H1 (cell line): ENCODE measurements at regions not wholly inside any gene's neighbourhood (a gene's known extent, or its start where the extent isn't known, plus 50 kb on each side); places are given as distances from the start of the nearest gene placed in this dataset.

Experiments
- CTCF ChIA-PET: fragments of 300-600 bp; sonication (Branson Sonifier 250); formaldehyde crosslinking; loops from one replicate; lab custom pipeline; 2021; ENCODE audit not compliant: partially characterized antibody; lab: Charles Lee
- POLR2A ChIA-PET: fragments of 300-600 bp; sonication (Branson Sonifier 250); formaldehyde crosslinking; loops from one replicate; lab custom pipeline; 2021; ENCODE audit warnings: inconsistent platforms; ENCODE audit not compliant: partially characterized antibody; lab: Charles Lee
- DNase-seq, 2 experiments: peaks; one replicate each; pipeline versions ENCODE4 v3.0.0 to v3.0.0-alpha.2; 2010 to 2022; ENCODE audit warnings: low spot score in 2 of 2, low read depth in 1 of 2, mixed read lengths in 1 of 2
- FAIRE-seq: peaks from 2 replicates; lab custom pipeline; 2011; peaks lifted over from hg19 to GRCh38; lab: Jason Lieb, UNC
- H2AFZ ChIP-seq: 2 replicates; pipeline ENCODE4 v1.8.1; 2012; ENCODE audit warnings: low read length, inconsistent platforms
- H2AK5ac ChIP-seq: 2 replicates; pipeline ENCODE4 v1.6.1; 2013; ENCODE audit warnings: low read depth, low read length
- H2BK120ac ChIP-seq: replicated peaks from 2 replicates; pipeline ENCODE3; 2013; ENCODE audit warnings: low read depth, low read length, inconsistent platforms
- H2BK12ac ChIP-seq: 2 replicates; pipeline ENCODE4 v1.6.1; 2013; ENCODE audit warnings: low read depth, low read length
- H2BK15ac ChIP-seq: 2 replicates; pipeline ENCODE4 v1.6.1; 2013; ENCODE audit warnings: low read length
- H2BK20ac ChIP-seq: 2 replicates; pipeline ENCODE4 v1.6.1; 2013; ENCODE audit warnings: low read length
- H2BK5ac ChIP-seq: 2 replicates; pipeline ENCODE4 v1.6.1; 2013; ENCODE audit warnings: low read depth, low read length
- H3K14ac ChIP-seq: 2 replicates; pipeline ENCODE4 v1.6.1; 2013; ENCODE audit warnings: inconsistent platforms; ENCODE audit not compliant: insufficient read length
- H3K18ac ChIP-seq: 2 replicates; pipeline ENCODE4 v1.6.1; 2013; ENCODE audit warnings: low read length; ENCODE audit errors: extremely low read depth
- H3K23ac ChIP-seq: 2 replicates; pipeline ENCODE4 v1.6.1; 2013; ENCODE audit warnings: inconsistent platforms; ENCODE audit not compliant: insufficient read length
- H3K23me2 ChIP-seq: 2 replicates; pipeline ENCODE4 v1.6.1; 2013; ENCODE audit warnings: low read depth, low read length
- H3K27ac ChIP-seq: 2 replicates; pipeline ENCODE4 v1.6.1; 2011; ENCODE audit warnings: low read depth, low read length, inconsistent platforms
- H3K27me3 ChIP-seq, 4 experiments: replicated peaks in 1 of 4; 1 replicate in 1 of 4; 2 replicates in 3 of 4; pipeline versions ENCODE4 v1.6.1 to v1.8.1; 2011 to 2013; ENCODE audit warnings: low read length in 3 of 4, mild to moderate bottlenecking in 3 of 4, inconsistent platforms in 2 of 4, mixed read lengths in 2 of 4, moderate library complexity in 1 of 4; ENCODE audit not compliant: control insufficient read depth in 3 of 4, insufficient read depth in 3 of 4; ENCODE audit errors: extremely low read depth in 1 of 4
- H3K36me3 ChIP-seq, 4 experiments: 2 replicates each; pipeline versions ENCODE4 v1.6.1 to v1.8.1; 2011 to 2013; ENCODE audit warnings: mild to moderate bottlenecking in 4 of 4, low read length in 3 of 4, moderate library complexity in 2 of 4, control low read depth in 1 of 4, inconsistent platforms in 1 of 4; ENCODE audit not compliant: insufficient read depth in 4 of 4, control insufficient read depth in 2 of 4
- H3K4ac ChIP-seq: replicated peaks from 2 replicates; pipeline ENCODE3; 2013; ENCODE audit warnings: low read length, low read depth, mixed read lengths, inconsistent platforms; ENCODE audit not compliant: insufficient read length
- H3K4me1 ChIP-seq, 4 experiments: replicated peaks in 1 of 4; 1 replicate in 1 of 4; 2 replicates in 3 of 4; pipeline versions ENCODE4 v1.6.1 to v1.8.1; 2011 to 2013; ENCODE audit warnings: low read length in 3 of 4, inconsistent platforms in 2 of 4, mixed read lengths in 1 of 4; ENCODE audit not compliant: insufficient read depth in 4 of 4, control insufficient read depth in 3 of 4
- H3K4me2 ChIP-seq, 2 experiments: 2 replicates each; pipeline versions ENCODE4 v1.6.1 to v1.8.1; 2011 to 2013; ENCODE audit warnings: low read depth in 2 of 2, low read length in 2 of 2, control low read depth in 1 of 2, inconsistent platforms in 1 of 2, mild to moderate bottlenecking in 1 of 2; ENCODE audit not compliant: insufficient read depth in 1 of 2
- H3K4me3 ChIP-seq, 4 experiments: fragments of 200-600, 300-600 bp in 1 of 4; sonication (generic), shearing (Covaris generic), sonication (Bioruptor Twin) in 1 of 4; 2 replicates each; pipeline versions ENCODE4 v1.5.1 to v1.8.1; 2011 to 2016; ENCODE audit warnings: low read length in 4 of 4, low read depth in 3 of 4, control low read depth in 2 of 4, inconsistent platforms in 2 of 4, mild to moderate bottlenecking in 2 of 4, mixed read lengths in 1 of 4, moderate library complexity in 1 of 4; ENCODE audit not compliant: insufficient read depth in 2 of 4; ENCODE audit errors: extremely low read depth in 1 of 4
- H3K56ac ChIP-seq: replicated peaks from 2 replicates; pipeline ENCODE3; 2013; ENCODE audit warnings: low read depth, mild to moderate bottlenecking, mixed read lengths, low read length, inconsistent platforms; ENCODE audit not compliant: insufficient read length
- H3K79me1 ChIP-seq: 2 replicates; pipeline ENCODE4 v1.6.1; 2013; ENCODE audit warnings: low read depth, low read length, control low read depth
- H3K79me2 ChIP-seq, 2 experiments: 2 replicates each; pipeline versions ENCODE4 v1.6.1 to v1.8.1; 2012 to 2013; ENCODE audit warnings: low read length in 2 of 2, mild to moderate bottlenecking in 2 of 2, inconsistent platforms in 1 of 2; ENCODE audit not compliant: insufficient read depth in 2 of 2, control insufficient read depth in 1 of 2
- H3K9ac ChIP-seq, 4 experiments: replicated peaks in 1 of 4; 1 replicate in 1 of 4; 2 replicates in 3 of 4; pipeline versions ENCODE4 v1.6.1 to v1.8.1; 2011 to 2013; ENCODE audit warnings: low read depth in 3 of 4, low read length in 3 of 4, control low read depth in 2 of 4, mild to moderate bottlenecking in 2 of 4, moderate library complexity in 2 of 4, inconsistent platforms in 1 of 4; ENCODE audit errors: extremely low read depth in 1 of 4
- H3K9me3 ChIP-seq, 2 experiments: 2 replicates each; pipeline versions ENCODE4 v1.6.1 to v1.8.1; 2012 to 2013; ENCODE audit warnings: mild to moderate bottlenecking in 2 of 2, moderate library complexity in 2 of 2, control low read depth in 1 of 2, inconsistent platforms in 1 of 2, low read depth in 1 of 2, low read length in 1 of 2, mixed read lengths in 1 of 2; ENCODE audit not compliant: insufficient read depth in 2 of 2
- H4K20me1 ChIP-seq, 2 experiments: replicated peaks in 1 of 2; 2 replicates each; pipeline versions ENCODE3 to v1.8.1; 2011 to 2013; ENCODE audit warnings: inconsistent platforms in 2 of 2, low read length in 2 of 2, mild to moderate bottlenecking in 1 of 2; ENCODE audit not compliant: insufficient read depth in 2 of 2, control insufficient read depth in 1 of 2
- H4K5ac ChIP-seq: 2 replicates; pipeline ENCODE4 v1.6.1; 2013; ENCODE audit warnings: low read length, low read depth, mixed read lengths, inconsistent platforms; ENCODE audit not compliant: insufficient read length
- H4K8ac ChIP-seq: 2 replicates; pipeline ENCODE4 v1.8.0; 2013; ENCODE audit warnings: mild to moderate bottlenecking, moderate library complexity, low read length, inconsistent platforms; ENCODE audit not compliant: insufficient read depth; ENCODE audit errors: extremely low read depth
- H4K91ac ChIP-seq: replicated peaks from 2 replicates; pipeline ENCODE3; 2013; ENCODE audit warnings: low read length, mixed read lengths, inconsistent platforms; ENCODE audit not compliant: insufficient read length
- CBX5 ChIP-seq: fragments of 300-800, 300-1000 bp; sonication (generic); IDR thresholded peaks from 2 replicates; pipeline ENCODE4 v1.7.1; 2016; ENCODE audit warnings: antibody characterized with exemption, low read length, low read depth
- EGR1 ChIP-seq: IDR thresholded peaks from 2 replicates; pipeline ENCODE4 v1.6.1; 2011; ENCODE audit warnings: low read depth, low read length, borderline replicate concordance
- JUN ChIP-seq: IDR thresholded peaks from 2 replicates; pipeline ENCODE4 v1.6.1; 2011; ENCODE audit warnings: low read depth, mild to moderate bottlenecking, improper control_type of control experiment, low read length
- SIN3A ChIP-seq, 2 experiments: IDR thresholded peaks in 1 of 2; conservative IDR thresholded peaks in 1 of 2; 2 replicates each; pipeline ENCODE4 v1.6.1; 2011 to 2012; ENCODE audit warnings: low read length in 2 of 2, improper control_type of control experiment in 1 of 2, low read depth in 1 of 2, mild to moderate bottlenecking in 1 of 2
- SIRT6 ChIP-seq: IDR thresholded peaks from one replicate; pipeline ENCODE4 v1.7.1; 2012; ENCODE audit warnings: low read length, inconsistent platforms
- SP4 ChIP-seq: IDR thresholded peaks from 2 replicates; pipeline ENCODE4 v1.6.1; 2012; ENCODE audit warnings: low read length, inconsistent platforms
- SRF ChIP-seq: IDR thresholded peaks from 2 replicates; pipeline ENCODE4 v1.6.1; 2011; ENCODE audit warnings: mild to moderate bottlenecking, low read depth, low read length, moderate library complexity
- TCF12 ChIP-seq: IDR thresholded peaks from 2 replicates; pipeline ENCODE4 v1.6.1; 2011; ENCODE audit warnings: low read depth, mild to moderate bottlenecking, low read length
- TF ChIP-seq, protein P1 (sequence below): IDR thresholded peaks from 2 replicates; pipeline ENCODE4 v1.6.1; 2012; ENCODE audit warnings: low read length, inconsistent platforms

DNA sequence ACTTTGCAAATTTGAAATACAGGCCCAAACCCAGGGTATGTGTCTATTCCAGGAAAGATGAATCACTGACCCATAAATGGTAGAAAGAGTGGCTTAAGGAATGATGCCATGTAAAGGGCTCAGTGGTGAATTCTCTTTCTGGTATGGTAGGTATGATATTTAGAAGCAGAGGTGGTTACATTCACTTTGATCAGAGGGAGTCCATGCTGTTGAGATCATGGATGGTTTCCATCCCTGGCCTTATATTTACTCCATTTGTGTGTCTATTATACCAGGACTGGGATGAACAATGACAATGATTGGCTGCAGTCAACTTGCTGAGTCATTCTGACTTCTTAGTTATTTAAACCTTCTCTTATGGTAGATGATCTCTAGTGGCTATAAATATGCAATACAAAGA, 419.8 kb upstream of the LRRC4C start:
- Histone ChIP-seq H3K79me2 (no peaks in the 10 kb centered on the region), H3K23me2 (no peaks in the 10 kb centered on the region), H3K4me2 (no peak overlapping the region), H3K14ac (no peak overlapping the region), H4K5ac (no peak overlapping the region), H4K91ac (no peak overlapping the region), H3K27ac (no peak overlapping the region), H3K9me3 (no peaks in the 10 kb centered on the region), H3K27me3 (no peaks in the 10 kb centered on the region), H3K9ac (no peak overlapping the region), H2BK20ac (no peak overlapping the region), H2BK5ac (no peak overlapping the region), H2AK5ac (no peak overlapping the region), H2BK12ac (no peak overlapping the region), H4K8ac (no peak overlapping the region), H3K4me1 (no peaks in the 10 kb centered on the region), H2BK120ac (no peak overlapping the region), H3K23ac (no peak overlapping the region), H3K36me3 (no peaks in the 10 kb centered on the region), H2AFZ (no peak overlapping the region), H3K18ac (no peak overlapping the region), H3K4ac (no peak overlapping the region), H3K56ac (no peak overlapping the region), H3K79me1 (no peaks in the 10 kb centered on the region), H3K4me3 (no peak overlapping the region), H2BK15ac (no peak overlapping the region), H4K20me1 (no peaks in the 10 kb centered on the region)
- FAIRE-seq: no peak
- DNase-seq: no peak
- POLR2A ChIA-PET: no interaction called here
- TF ChIP-seq SP4 (no peak), SIN3A (conservative IDR thresholded peaks at IDR 0.05 in 1 of 2, IDR thresholded peaks at IDR 0.05 in 1 of 2; ENCODE audit: low read depth in 1 of 2, low read length in 2 of 2) (no peak), JUN (no peak), SIRT6 (no peak), TCF12 (no peak), SRF (no peak), CBX5 (no peak), EGR1 (no peak)
- TF ChIP-seq, protein P1, sequence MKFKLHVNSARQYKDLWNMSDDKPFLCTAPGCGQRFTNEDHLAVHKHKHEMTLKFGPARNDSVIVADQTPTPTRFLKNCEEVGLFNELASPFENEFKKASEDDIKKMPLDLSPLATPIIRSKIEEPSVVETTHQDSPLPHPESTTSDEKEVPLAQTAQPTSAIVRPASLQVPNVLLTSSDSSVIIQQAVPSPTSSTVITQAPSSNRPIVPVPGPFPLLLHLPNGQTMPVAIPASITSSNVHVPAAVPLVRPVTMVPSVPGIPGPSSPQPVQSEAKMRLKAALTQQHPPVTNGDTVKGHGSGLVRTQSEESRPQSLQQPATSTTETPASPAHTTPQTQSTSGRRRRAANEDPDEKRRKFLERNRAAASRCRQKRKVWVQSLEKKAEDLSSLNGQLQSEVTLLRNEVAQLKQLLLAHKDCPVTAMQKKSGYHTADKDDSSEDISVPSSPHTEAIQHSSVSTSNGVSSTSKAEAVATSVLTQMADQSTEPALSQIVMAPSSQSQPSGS: no peak
- CTCF ChIA-PET: no interaction called here
